COLO668 (cell line): ENCODE measurements at regions not wholly inside any gene's neighbourhood (a gene's known extent, or its start where the extent isn't known, plus 50 kb on each side); places are given as distances from the start of the nearest gene placed in this dataset.
"Not testable (repeated sequence)": the region's sequence is repeated elsewhere in the genome, so short reads cannot be mapped to it uniquely, and the experiment has no call there.

Source experiments
- DNase-seq: peaks from one replicate; lab custom pipeline; 2025; ENCODE audit not compliant: unreplicated experiment; lab: John Stamatoyannopoulos, UW

- DNase-seq, result not testable (repeated sequence)
Observed at GRCh38 chr3:39655718-39656117, 153.7 kb upstream of the MYRIP start.

- DNase-seq, result no peak
Observed at GRCh38 chr3:39657075-39657474, 152.3 kb upstream of the MYRIP start.

DNA sequence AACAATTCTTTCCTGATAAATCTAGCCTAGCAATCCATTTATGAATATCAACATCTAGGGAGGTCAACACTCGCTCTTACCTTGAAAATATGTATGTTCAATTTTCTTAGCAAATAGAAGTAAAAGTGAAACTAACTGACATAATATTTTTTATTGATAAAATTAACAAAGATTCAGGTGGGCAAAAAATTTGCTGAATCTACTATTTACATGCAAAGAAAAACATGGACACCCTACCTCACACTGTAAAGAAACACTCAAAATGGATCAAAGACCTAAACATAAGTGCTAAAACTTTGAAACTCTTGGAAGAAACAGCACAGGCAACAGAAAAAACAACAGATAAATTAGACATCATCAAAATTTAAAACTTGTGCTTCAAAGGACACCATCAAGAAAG, 151.6 kb upstream of the MYRIP start:
- no peak for DNase-seq

GRCh38 chr3:39664931-39665330, 144.5 kb upstream of the MYRIP start:
- no peak for DNase-seq

- no peak for DNase-seq
Observed at GRCh38 chr3:39665441-39665840, 144.0 kb upstream of the MYRIP start.

DNA sequence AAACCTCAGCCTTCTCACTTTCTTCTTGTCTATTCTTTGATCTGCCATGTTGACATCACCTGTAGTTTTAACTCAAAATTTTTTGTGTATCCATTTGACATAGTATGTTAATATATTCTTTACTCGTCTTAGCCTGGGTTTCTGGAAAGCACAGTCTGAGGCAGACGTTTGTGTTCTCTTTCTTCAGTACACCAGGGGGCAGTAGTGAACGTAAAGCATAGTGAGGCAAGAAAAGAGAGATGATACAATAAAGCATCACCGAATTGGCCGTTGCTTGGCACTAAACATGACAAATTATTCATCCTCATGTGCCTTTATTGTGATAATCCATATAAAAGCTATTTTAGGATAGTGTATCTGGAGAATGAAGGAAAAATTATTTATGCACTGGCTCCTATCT, 141.0 kb upstream of the MYRIP start:
- DNase-seq, result peak; percentile 4

- no peak for DNase-seq
Observed at GRCh38 chr3:39671116-39671515, 138.3 kb upstream of the MYRIP start.

GRCh38 chr3:39671600-39671999, 137.8 kb upstream of the MYRIP start:
- no peak for DNase-seq

DNA sequence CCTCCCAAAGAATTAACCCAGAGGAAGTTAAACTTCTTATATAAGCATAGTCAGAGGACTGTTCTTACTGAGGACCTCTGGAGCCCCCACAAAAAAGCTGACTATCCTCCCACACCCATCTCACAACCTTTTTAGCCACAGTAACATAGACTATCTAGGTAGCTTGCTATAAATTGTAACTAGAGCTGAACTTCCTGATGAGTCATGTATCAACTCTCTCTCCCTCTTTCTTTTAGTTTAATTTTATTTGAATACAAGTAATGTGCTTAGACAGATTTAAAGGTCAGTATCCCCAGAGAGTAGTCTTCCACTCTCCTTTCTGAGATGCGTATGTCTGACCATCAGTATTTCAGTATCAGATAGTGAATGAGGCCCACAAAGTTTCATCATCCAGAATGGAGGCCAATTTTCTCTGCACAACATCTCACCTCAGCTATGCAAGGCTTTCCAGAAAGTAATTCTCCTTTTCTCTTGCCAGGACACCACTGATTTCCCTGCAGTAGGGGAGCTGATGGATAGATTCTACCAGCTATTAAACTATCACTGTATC, 104.0 kb upstream of the MYRIP start:
- no peak for DNase-seq

DNA sequence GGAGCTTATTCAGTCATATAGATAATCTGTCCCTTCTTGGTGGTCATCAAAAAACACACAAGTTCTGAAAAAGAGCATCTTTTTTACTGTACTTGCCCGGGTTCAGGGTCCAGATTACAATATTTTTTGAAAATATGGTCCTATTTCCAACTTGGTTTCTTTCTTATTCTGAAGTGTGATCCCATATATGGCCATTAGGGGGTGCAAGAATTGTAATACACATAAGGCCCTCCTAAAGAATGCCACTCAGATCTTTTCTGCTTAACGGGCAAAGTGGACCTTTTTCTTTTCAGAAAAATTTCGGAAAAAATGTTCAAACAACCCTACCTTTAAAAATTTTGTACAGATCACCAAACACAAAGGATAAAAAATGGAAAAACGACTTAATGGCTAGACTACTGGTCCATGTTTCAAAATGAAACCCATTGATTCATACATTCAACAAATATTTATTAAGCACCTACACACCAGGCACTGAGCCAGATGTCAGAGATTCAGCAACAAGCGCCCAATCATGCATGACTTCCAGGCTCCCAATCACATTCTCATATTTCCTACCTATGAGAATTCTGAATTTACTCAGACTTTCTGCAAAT, 102.0 kb upstream of the MYRIP start:
- DNase-seq, result peak; percentile 19

GRCh38 chr3:39712413-39713048, 96.9 kb upstream of the MYRIP start:
- DNase-seq, result no peak

- DNase-seq, result not testable (repeated sequence)
Observed at GRCh38 chr3:39713341-39713740, 96.1 kb upstream of the MYRIP start.

DNA sequence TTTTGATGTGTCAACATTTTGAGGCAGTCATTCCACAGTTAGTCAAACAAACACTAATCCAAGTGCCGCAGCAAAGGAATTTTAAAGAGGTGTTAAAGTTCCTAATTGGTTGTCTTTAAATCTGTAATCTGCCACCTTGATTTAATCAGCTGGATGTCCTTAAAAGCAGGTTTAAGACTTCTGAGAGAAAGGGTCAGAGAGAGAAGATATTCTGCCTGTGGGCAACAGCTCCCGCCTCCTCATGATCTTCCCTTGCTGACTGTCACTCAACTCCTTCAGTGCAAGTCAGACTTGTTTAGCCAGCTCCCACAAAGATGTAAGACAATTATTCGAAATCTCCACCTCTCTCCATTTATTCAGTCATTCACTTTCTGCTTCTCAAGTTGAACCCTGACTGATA, 92.6 kb upstream of the MYRIP start:
- DNase-seq, result no peak

DNA sequence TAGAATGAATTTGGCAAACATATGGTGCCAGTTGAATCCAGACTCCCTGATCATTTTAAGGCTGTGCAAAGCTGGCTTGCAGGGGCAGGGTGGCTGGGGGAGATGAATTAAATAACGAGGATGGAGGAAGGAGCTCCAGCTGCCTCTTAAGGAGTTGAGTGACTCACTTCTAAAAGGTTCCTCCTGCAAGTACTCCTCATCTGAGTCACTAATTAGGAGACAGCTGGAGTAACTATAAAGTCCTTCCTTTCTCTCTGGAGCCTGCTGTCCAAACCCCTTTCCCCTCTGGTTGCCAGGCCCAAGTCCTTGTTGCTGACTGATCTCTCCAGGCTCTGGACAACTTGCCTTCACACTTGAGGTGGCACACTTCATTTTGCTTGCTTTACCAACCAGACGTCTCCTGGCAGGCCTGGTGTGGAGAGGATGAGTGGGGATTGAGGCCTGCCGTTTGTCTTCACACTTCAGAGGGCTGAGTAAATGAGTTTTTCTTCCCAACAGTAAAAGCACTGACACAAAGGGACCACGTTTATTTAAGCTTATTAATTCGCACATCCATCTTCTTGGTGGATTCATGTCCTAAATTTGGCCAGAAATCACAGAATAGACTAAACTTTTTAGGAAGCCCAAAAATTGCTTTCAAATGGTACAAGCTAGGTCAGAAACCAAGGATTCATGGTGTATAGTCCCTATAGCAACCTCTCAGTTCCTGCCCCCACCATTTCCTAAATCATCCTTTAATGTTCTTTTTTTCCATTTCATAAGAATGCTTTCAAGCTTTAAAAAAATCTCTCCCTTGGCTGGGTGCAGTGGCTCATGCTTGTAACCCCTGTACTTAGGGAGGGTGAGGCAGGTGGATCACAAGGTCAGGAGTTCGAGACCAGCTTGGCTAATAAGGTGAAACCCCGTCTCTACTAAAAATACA, 90.5 kb upstream of the MYRIP start:
- DNase-seq, result no peak

GRCh38 chr3:39721076-39721475, 88.3 kb upstream of the MYRIP start:
- DNase-seq, result no peak

- no peak for DNase-seq
Observed at GRCh38 chr3:39724233-39724846, 85.1 kb upstream of the MYRIP start.

- no peak for DNase-seq
Observed at GRCh38 chr3:39725321-39725720, 84.1 kb upstream of the MYRIP start.

- DNase-seq, result no peak
Observed at GRCh38 chr3:39727415-39727814, 82.0 kb upstream of the MYRIP start.

- no peak for DNase-seq
Observed at GRCh38 chr3:39733804-39734203, 75.6 kb upstream of the MYRIP start.

DNA sequence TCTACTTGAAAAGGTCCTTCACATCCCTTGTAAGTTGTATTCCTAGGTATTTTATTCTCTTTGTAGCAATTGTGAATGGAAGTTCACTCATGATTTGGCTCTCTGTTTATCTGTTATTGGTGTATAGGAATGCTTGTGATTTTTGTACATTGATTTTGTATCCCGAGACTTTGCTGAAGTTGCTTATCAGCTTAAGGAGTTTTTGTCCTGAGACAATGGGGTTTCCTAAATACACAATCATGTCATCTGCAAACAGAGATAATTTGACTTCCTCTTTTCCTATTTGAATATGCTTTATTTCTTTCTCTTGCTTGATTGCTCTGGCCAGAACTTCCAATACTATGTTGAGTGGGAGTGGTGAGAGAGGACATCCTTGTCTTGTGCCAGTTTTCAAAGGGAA, 69.8 kb upstream of the MYRIP start:
- DNase-seq, result not testable (repeated sequence)

- no peak for DNase-seq
Observed at GRCh38 chr3:39744746-39745145, 64.7 kb upstream of the MYRIP start.
